Muscle layer of colon (tissue), 2 donors: ENCODE measurements at regions not wholly inside any gene's neighbourhood (a gene's known extent, or its start where the extent isn't known, plus 50 kb on each side); places are given as distances from the start of the nearest gene placed in this dataset.
"Not testable (repeated sequence)": the region's sequence is repeated elsewhere in the genome, so short reads cannot be mapped to it uniquely, and the experiment has no call there.

Experiments used
- H3K27ac ChIP-seq: one replicate; pipeline ENCODE4 v1.7.0; 2013; ENCODE audit warnings: low read depth, mild to moderate bottlenecking, low read length, moderate library complexity
- H3K27me3 ChIP-seq, 2 donors: one replicate each; pipeline ENCODE4 v1.7.0; 2013; ENCODE audit warnings: low read length in 2 of 2, mild to moderate bottlenecking in 2 of 2; ENCODE audit not compliant: insufficient read depth in 2 of 2, control insufficient read depth in 1 of 2
- H3K36me3 ChIP-seq: one replicate; pipeline ENCODE4 v1.7.0; 2013; ENCODE audit warnings: mild to moderate bottlenecking, low read length; ENCODE audit not compliant: insufficient read depth
- H3K4me1 ChIP-seq: one replicate; pipeline ENCODE4 v1.7.0; 2013; ENCODE audit warnings: mild to moderate bottlenecking, low read length; ENCODE audit not compliant: insufficient read depth
- H3K4me3 ChIP-seq, 2 donors: one replicate each; pipeline ENCODE4 v1.7.0; 2013; ENCODE audit warnings: low read length in 2 of 2, low read depth in 1 of 2, mild to moderate bottlenecking in 1 of 2, moderate library complexity in 1 of 2
- H3K9ac ChIP-seq: one replicate; pipeline ENCODE4 v1.7.0; 2013; ENCODE audit warnings: low read length
- H3K9me3 ChIP-seq: one replicate; pipeline ENCODE4 v1.7.0; 2013; ENCODE audit warnings: mild to moderate bottlenecking, low read length
- donor health status: abdominal sarcoma.
- donor health status: Adenocarcinoma of cecum.

GRCh38 chr15:67922106-67922675 lies 82.3 kb upstream of the RNU6-1 start:
- Histone ChIP-seq H3K27me3 (no peaks in the 10 kb centered on the region), H3K4me3 (no peak overlapping the region), H3K36me3 (no peaks in the 10 kb centered on the region), H3K9me3 (no peaks in the 10 kb centered on the region), H3K27ac (no peak overlapping the region), H3K4me1 (peaks cover 36% of the 10 kb centered on the region), H3K9ac (no peak overlapping the region)

- Histone ChIP-seq H3K4me3 (no peak overlapping the region), H3K9me3 (no peaks in the 10 kb centered on the region), H3K27ac (no peak overlapping the region), H3K27me3 (no peaks in the 10 kb centered on the region), H3K36me3 (no peaks in the 10 kb centered on the region), H3K4me1 (peaks cover 36% of the 10 kb centered on the region), H3K9ac (no peak overlapping the region)
Measured at GRCh38 chr15:67922971-67923945, 83.4 kb upstream of the RNU6-1 start.

- Histone ChIP-seq H3K27ac (no peak overlapping the region), H3K9ac (no peak overlapping the region), H3K9me3 (no peaks in the 10 kb centered on the region), H3K36me3 (no peaks in the 10 kb centered on the region), H3K4me1 (peaks cover 41% of the 10 kb centered on the region), H3K4me3 (no peak overlapping the region), H3K27me3 (no peaks in the 10 kb centered on the region)
Measured at GRCh38 chr15:67924359-67924974, 84.6 kb upstream of the RNU6-1 start.

- H3K9ac ChIP-seq: no peak overlapping the region
- H3K4me3 ChIP-seq: no peak overlapping the region
- H3K27ac ChIP-seq: no peak overlapping the region
- no peaks in the 10 kb centered on the region for H3K27me3 ChIP-seq
- H3K4me1 ChIP-seq: peaks cover 41% of the 10 kb centered on the region
- H3K9me3 ChIP-seq: no peaks in the 10 kb centered on the region
- no peaks in the 10 kb centered on the region for H3K36me3 ChIP-seq
Measured at GRCh38 chr15:67925182-67925581, 85.3 kb upstream of the RNU6-1 start.

GRCh38 chr15:67927501-67928168 lies 87.8 kb upstream of the RNU6-1 start:
- Histone ChIP-seq H3K9me3 (no peaks in the 10 kb centered on the region), H3K27me3 (no peaks in the 10 kb centered on the region), H3K9ac (no peak overlapping the region), H3K4me3 (peak overlapping the region in 1 of 2 donors; percentile 16), H3K36me3 (no peaks in the 10 kb centered on the region), H3K4me1 (peaks cover 41% of the 10 kb centered on the region), H3K27ac (peak overlapping the region; percentile 61)

- peaks cover 33% of the 10 kb centered on the region for H3K4me1 ChIP-seq
- H3K27ac ChIP-seq: no peak overlapping the region
- no peak overlapping the region for H3K9ac ChIP-seq
- peak overlapping the region in 1 of 2 donors; percentile 2 for H3K4me3 ChIP-seq
- H3K27me3 ChIP-seq: no peaks in the 10 kb centered on the region
- no peaks in the 10 kb centered on the region for H3K9me3 ChIP-seq
- no peaks in the 10 kb centered on the region for H3K36me3 ChIP-seq
Measured at GRCh38 chr15:67928666-67929065, 88.8 kb upstream of the RNU6-1 start.

- H3K4me1 ChIP-seq: peaks cover 27% of the 10 kb centered on the region
- no peaks in the 10 kb centered on the region for H3K36me3 ChIP-seq
- H3K27ac ChIP-seq: no peak overlapping the region
- no peaks in the 10 kb centered on the region for H3K9me3 ChIP-seq
- H3K9ac ChIP-seq: no peak overlapping the region
- H3K27me3 ChIP-seq: no peaks in the 10 kb centered on the region
- H3K4me3 ChIP-seq: no peak overlapping the region
Measured at GRCh38 chr15:67930720-67931119, 90.9 kb upstream of the RNU6-1 start.

- Histone ChIP-seq H3K4me3 (no peak overlapping the region), H3K9me3 (no peaks in the 10 kb centered on the region), H3K27ac (no peak overlapping the region), H3K4me1 (peaks cover 21% of the 10 kb centered on the region), H3K36me3 (no peaks in the 10 kb centered on the region), H3K27me3 (no peaks in the 10 kb centered on the region), H3K9ac (no peak overlapping the region)
Measured at GRCh38 chr15:67931861-67932260, 92.0 kb upstream of the RNU6-1 start.

- H3K27ac ChIP-seq, H3K9ac ChIP-seq: not testable (repeated sequence)
Measured at GRCh38 chr15:67934126-67934525, 94.3 kb upstream of the RNU6-1 start.

GRCh38 chr15:67935244-67935643 lies 95.4 kb upstream of the RNU6-1 start:
- Histone ChIP-seq H3K4me1 (no peaks in the 10 kb centered on the region), H3K9me3 (no peaks in the 10 kb centered on the region), H3K27ac (no peak overlapping the region), H3K9ac (no peak overlapping the region), H3K27me3 (no peaks in the 10 kb centered on the region), H3K4me3 (no peak overlapping the region), H3K36me3 (no peaks in the 10 kb centered on the region)

More at GRCh38 chr15:67934126-67934525, 94.3 kb upstream of the RNU6-1 start:
- H3K4me3 ChIP-seq, H3K9me3 ChIP-seq, H3K36me3 ChIP-seq, H3K4me1 ChIP-seq, H3K27me3 ChIP-seq: not testable (repeated sequence)

GRCh38 chr15:67936258-67936657 lies 96.4 kb upstream of the RNU6-1 start:
- Histone ChIP-seq H3K36me3 (no peaks in the 10 kb centered on the region), H3K9me3 (no peaks in the 10 kb centered on the region), H3K27me3 (no peaks in the 10 kb centered on the region), H3K4me1 (no peaks in the 10 kb centered on the region), H3K4me3 (no peak overlapping the region), H3K9ac (no peak overlapping the region), H3K27ac (no peak overlapping the region)
